GM23338 (cell line): ENCODE measurements at regions not wholly inside any gene's neighbourhood (a gene's known extent, or its start where the extent isn't known, plus 50 kb on each side); places are given as distances from the start of the nearest gene placed in this dataset.

Experiments used
- ATAC-seq: fragments of 200-7000 bp; cut with Tn5 transposase; 3 replicates; pipeline ENCODE4 v1.9.1; 2020
- DNase-seq: peaks from one replicate; pipeline ENCODE4 v3.0.0-alpha.2; 2015; ENCODE audit warnings: low spot score
- H2AFZ ChIP-seq: fragments of 200-600 bp; sonication (generic); 2 replicates; pipeline ENCODE4 v1.8.0; 2016; ENCODE audit warnings: antibody characterized with exemption, mild to moderate bottlenecking, moderate library complexity
- H3F3A ChIP-seq: fragments of 200-600 bp; sonication (generic); replicated peaks from 2 replicates; pipeline ENCODE4 v1.8.0; 2017; ENCODE audit warnings: antibody characterized with exemption, mixed run types, low read depth
- H3K27ac ChIP-seq: fragments of 200-600 bp; sonication (generic); 2 replicates; pipeline ENCODE4 v1.6.1; 2016; ENCODE audit warnings: low read depth
- H3K27me3 ChIP-seq: fragments of 200-600 bp; sonication (generic); 2 replicates; pipeline ENCODE4 v1.8.0; 2016; ENCODE audit warnings: mild to moderate bottlenecking, mixed run types, moderate library complexity; ENCODE audit not compliant: insufficient read depth
- H3K36me3 ChIP-seq: fragments of 200-600 bp; sonication (generic); 2 replicates; pipeline ENCODE4 v1.8.0; 2016; ENCODE audit warnings: mild to moderate bottlenecking; ENCODE audit not compliant: insufficient read depth
- H3K4me1 ChIP-seq: fragments of 200-600 bp; sonication (generic); 2 replicates; pipeline ENCODE4 v1.8.0; 2016; ENCODE audit warnings: mild to moderate bottlenecking, moderate library complexity; ENCODE audit not compliant: insufficient read depth
- H3K4me2 ChIP-seq: fragments of 200-600 bp; sonication (generic); 2 replicates; pipeline ENCODE4 v1.7.1; 2017; ENCODE audit warnings: mixed run types
- H3K4me3 ChIP-seq: fragments of 200-600 bp; sonication (generic); 2 replicates; pipeline ENCODE4 v1.6.1; 2016; ENCODE audit warnings: mixed run types
- H3K79me2 ChIP-seq: fragments of 200-600 bp; sonication (generic); replicated peaks from 2 replicates; pipeline ENCODE4 v1.8.0; 2017; ENCODE audit warnings: mild to moderate bottlenecking; ENCODE audit not compliant: insufficient read depth
- H3K9me2 ChIP-seq: fragments of 200-600 bp; sonication (generic); 2 replicates; pipeline ENCODE4 v1.8.0; 2017; ENCODE audit not compliant: insufficient read depth
- H4K20me1 ChIP-seq: fragments of 200-600 bp; sonication (generic); replicated peaks from 2 replicates; pipeline ENCODE4 v1.8.0; 2017; ENCODE audit warnings: mild to moderate bottlenecking; ENCODE audit not compliant: insufficient read depth
- H3K27ac Mint-ChIP-seq: 2 replicates; pipeline ENCODE4 v1.8.0; 2020; ENCODE audit warnings: inconsistent platforms, mild to moderate bottlenecking, moderate library complexity, mixed read lengths
- H3K27me3 Mint-ChIP-seq: 3 replicates; pipeline ENCODE4 v1.8.0; 2022; ENCODE audit warnings: low read depth, mild to moderate bottlenecking, moderate library complexity, mixed read lengths, inconsistent platforms; ENCODE audit not compliant: insufficient read depth, poor library complexity
- H3K36me3 Mint-ChIP-seq: 3 replicates; pipeline ENCODE4 v1.8.0; 2021; ENCODE audit warnings: low read depth, mild to moderate bottlenecking, inconsistent platforms, moderate library complexity, mixed read lengths
- H3K4me1 Mint-ChIP-seq: 3 replicates; pipeline ENCODE4 v1.8.0; 2020; ENCODE audit warnings: mild to moderate bottlenecking, inconsistent platforms, mixed read lengths
- H3K4me3 Mint-ChIP-seq: 3 replicates; pipeline ENCODE4 v1.8.0; 2021; ENCODE audit warnings: moderate library complexity, mild to moderate bottlenecking, inconsistent platforms, mixed read lengths
- H3K9me3 Mint-ChIP-seq: 3 replicates; pipeline ENCODE4 v1.8.0; 2020; ENCODE audit warnings: moderate library complexity, mild to moderate bottlenecking, inconsistent platforms, mixed read lengths
- CREB1 ChIP-seq: fragments of 250-450 bp; sonication (Bioruptor Pico); IDR thresholded peaks from 2 replicates; pipeline ENCODE4 v1.5.0; 2020; ENCODE audit warnings: low read depth, mild to moderate bottlenecking, moderate library complexity
- EZH2 ChIP-seq: fragments of 200-600 bp; sonication (generic); IDR thresholded peaks from one replicate; pipeline ENCODE4 v1.8.0; 2017; ENCODE audit warnings: antibody characterized with exemption, mild to moderate bottlenecking, low read depth; ENCODE audit not compliant: unreplicated experiment
- EZH2phosphoT487 ChIP-seq: fragments of 200-600 bp; sonication (generic); IDR thresholded peaks from one replicate; pipeline ENCODE4 v1.8.1; 2018; ENCODE audit warnings: antibody characterized with exemption; ENCODE audit not compliant: unreplicated experiment
- JUNB ChIP-seq: IDR thresholded peaks from one replicate; pipeline ENCODE4 v1.6.1; 2016; ENCODE audit warnings: antibody characterized with exemption; ENCODE audit not compliant: unreplicated experiment
- NANOG ChIP-seq: IDR thresholded peaks from 2 replicates; pipeline ENCODE4 v1.6.1; 2016; ENCODE audit warnings: antibody characterized with exemption, borderline replicate concordance
- POLR2AphosphoS5 ChIP-seq: IDR thresholded peaks from 2 replicates; pipeline ENCODE4 v1.6.1; 2016; ENCODE audit warnings: antibody characterized with exemption, low read depth
- STAT1 ChIP-seq: IDR thresholded peaks from one replicate; pipeline ENCODE4 v1.6.1; 2016; ENCODE audit warnings: antibody characterized with exemption; ENCODE audit not compliant: unreplicated experiment
- ZNF114 ChIP-seq: fragments of 250-450 bp; sonication (Bioruptor Pico); IDR thresholded peaks from 2 replicates; pipeline ENCODE4 v1.5.0; 2020; ENCODE audit warnings: mild to moderate bottlenecking, moderate library complexity
- ZNF331 ChIP-seq: fragments of 250-450 bp; sonication (Bioruptor Pico); IDR thresholded peaks from 2 replicates; pipeline ENCODE4 v1.5.0; 2020; ENCODE audit warnings: low read depth, mild to moderate bottlenecking, moderate library complexity
- TF ChIP-seq, protein P1 (sequence below): IDR thresholded peaks from 2 replicates; pipeline ENCODE4 v1.6.1; 2016; ENCODE audit warnings: antibody characterized with exemption
- TF ChIP-seq, protein P2 (sequence below): fragments of 250-450 bp; sonication (Bioruptor Pico); IDR thresholded peaks from 2 replicates; pipeline ENCODE4 v1.5.0; 2020; ENCODE audit warnings: mild to moderate bottlenecking, moderate library complexity
- TF ChIP-seq, protein P3 (sequence below), 2 experiments: fragments of 200-600 bp in 1 of 2; sonication (generic) in 1 of 2; conservative IDR thresholded peaks; 2 replicates each; pipeline versions ENCODE4 v1.5.1 to v1.6.1; 2016 to 2017; ENCODE audit warnings: antibody characterized with exemption in 2 of 2, low read depth in 2 of 2, mild to moderate bottlenecking in 2 of 2, moderate library complexity in 1 of 2
- TF ChIP-seq, protein P4 (sequence below): IDR thresholded peaks from one replicate; pipeline ENCODE4 v1.6.1; 2018; ENCODE audit warnings: antibody characterized with exemption; ENCODE audit not compliant: unreplicated experiment

DNA sequence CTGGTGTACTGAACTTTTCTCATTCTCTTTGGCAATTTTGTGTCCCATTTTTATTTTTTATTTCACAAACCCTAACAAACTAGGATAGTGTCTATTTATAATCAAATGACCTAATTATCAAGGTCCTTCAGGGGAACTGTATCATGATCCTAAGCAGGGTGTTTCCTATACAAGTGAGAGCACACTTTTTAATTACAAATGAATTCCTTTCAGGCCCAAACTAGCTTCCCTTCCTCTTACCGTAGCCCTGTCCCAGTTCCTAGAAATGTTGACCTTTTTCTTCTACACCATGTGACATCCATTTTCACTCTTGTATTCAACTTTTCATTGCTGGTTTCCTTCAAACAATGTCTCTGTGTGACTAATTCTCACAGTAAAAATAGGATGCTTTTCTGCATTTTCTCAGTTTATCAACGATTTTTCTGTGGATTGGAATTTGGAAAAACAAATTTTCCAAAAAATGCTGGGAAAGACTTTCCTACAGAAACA, 411.4 kb downstream of the CCDC91 start:
- Histone ChIP-seq H3K4me3 (no peak overlapping the region), H3K27me3 (no peaks in the 10 kb centered on the region), H3F3A (no peaks in the 10 kb centered on the region), H3K4me1 (peaks cover 9% of the 10 kb centered on the region; the same call in 1 of the 2 replicates), H3K79me2 (no peaks in the 10 kb centered on the region), H2AFZ (peak overlapping the region; percentile 64), H3K36me3 (no peaks in the 10 kb centered on the region), H3K4me2 (no peak overlapping the region), H3K9me2 (no peaks in the 10 kb centered on the region; the same call in none of the 2 replicates), H4K20me1 (no peaks in the 10 kb centered on the region), H3K27ac (no peak overlapping the region)
- Mint-ChIP-seq H3K9me3 (peaks cover 2% of the 10 kb centered on the region; the same call in 2 of the 3 replicates), H3K4me1 (peaks cover 6% of the 10 kb centered on the region; the same call in 2 of the 3 replicates), H3K36me3 (0 out of 3 replicates have a peak, but pooled peaks cover 2% of the 10 kb centered on the region), H3K4me3 (no peak overlapping the region), H3K27ac (no peak overlapping the region), H3K27me3 (no peaks in the 10 kb centered on the region)
- TF ChIP-seq CREB1 (CRISPR knock-in tag) (no peak), JUNB (no peak), POLR2AphosphoS5 (no peak), NANOG (no peak), EZH2 (no peak), STAT1 (no peak), ZNF331 (CRISPR knock-in tag) (no peak), EZH2phosphoT487 (no peak), ZNF114 (CRISPR knock-in tag) (no peak)
- TF ChIP-seq, protein P1, sequence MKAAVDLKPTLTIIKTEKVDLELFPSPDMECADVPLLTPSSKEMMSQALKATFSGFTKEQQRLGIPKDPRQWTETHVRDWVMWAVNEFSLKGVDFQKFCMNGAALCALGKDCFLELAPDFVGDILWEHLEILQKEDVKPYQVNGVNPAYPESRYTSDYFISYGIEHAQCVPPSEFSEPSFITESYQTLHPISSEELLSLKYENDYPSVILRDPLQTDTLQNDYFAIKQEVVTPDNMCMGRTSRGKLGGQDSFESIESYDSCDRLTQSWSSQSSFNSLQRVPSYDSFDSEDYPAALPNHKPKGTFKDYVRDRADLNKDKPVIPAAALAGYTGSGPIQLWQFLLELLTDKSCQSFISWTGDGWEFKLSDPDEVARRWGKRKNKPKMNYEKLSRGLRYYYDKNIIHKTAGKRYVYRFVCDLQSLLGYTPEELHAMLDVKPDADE: no peak
- TF ChIP-seq, protein P2, sequence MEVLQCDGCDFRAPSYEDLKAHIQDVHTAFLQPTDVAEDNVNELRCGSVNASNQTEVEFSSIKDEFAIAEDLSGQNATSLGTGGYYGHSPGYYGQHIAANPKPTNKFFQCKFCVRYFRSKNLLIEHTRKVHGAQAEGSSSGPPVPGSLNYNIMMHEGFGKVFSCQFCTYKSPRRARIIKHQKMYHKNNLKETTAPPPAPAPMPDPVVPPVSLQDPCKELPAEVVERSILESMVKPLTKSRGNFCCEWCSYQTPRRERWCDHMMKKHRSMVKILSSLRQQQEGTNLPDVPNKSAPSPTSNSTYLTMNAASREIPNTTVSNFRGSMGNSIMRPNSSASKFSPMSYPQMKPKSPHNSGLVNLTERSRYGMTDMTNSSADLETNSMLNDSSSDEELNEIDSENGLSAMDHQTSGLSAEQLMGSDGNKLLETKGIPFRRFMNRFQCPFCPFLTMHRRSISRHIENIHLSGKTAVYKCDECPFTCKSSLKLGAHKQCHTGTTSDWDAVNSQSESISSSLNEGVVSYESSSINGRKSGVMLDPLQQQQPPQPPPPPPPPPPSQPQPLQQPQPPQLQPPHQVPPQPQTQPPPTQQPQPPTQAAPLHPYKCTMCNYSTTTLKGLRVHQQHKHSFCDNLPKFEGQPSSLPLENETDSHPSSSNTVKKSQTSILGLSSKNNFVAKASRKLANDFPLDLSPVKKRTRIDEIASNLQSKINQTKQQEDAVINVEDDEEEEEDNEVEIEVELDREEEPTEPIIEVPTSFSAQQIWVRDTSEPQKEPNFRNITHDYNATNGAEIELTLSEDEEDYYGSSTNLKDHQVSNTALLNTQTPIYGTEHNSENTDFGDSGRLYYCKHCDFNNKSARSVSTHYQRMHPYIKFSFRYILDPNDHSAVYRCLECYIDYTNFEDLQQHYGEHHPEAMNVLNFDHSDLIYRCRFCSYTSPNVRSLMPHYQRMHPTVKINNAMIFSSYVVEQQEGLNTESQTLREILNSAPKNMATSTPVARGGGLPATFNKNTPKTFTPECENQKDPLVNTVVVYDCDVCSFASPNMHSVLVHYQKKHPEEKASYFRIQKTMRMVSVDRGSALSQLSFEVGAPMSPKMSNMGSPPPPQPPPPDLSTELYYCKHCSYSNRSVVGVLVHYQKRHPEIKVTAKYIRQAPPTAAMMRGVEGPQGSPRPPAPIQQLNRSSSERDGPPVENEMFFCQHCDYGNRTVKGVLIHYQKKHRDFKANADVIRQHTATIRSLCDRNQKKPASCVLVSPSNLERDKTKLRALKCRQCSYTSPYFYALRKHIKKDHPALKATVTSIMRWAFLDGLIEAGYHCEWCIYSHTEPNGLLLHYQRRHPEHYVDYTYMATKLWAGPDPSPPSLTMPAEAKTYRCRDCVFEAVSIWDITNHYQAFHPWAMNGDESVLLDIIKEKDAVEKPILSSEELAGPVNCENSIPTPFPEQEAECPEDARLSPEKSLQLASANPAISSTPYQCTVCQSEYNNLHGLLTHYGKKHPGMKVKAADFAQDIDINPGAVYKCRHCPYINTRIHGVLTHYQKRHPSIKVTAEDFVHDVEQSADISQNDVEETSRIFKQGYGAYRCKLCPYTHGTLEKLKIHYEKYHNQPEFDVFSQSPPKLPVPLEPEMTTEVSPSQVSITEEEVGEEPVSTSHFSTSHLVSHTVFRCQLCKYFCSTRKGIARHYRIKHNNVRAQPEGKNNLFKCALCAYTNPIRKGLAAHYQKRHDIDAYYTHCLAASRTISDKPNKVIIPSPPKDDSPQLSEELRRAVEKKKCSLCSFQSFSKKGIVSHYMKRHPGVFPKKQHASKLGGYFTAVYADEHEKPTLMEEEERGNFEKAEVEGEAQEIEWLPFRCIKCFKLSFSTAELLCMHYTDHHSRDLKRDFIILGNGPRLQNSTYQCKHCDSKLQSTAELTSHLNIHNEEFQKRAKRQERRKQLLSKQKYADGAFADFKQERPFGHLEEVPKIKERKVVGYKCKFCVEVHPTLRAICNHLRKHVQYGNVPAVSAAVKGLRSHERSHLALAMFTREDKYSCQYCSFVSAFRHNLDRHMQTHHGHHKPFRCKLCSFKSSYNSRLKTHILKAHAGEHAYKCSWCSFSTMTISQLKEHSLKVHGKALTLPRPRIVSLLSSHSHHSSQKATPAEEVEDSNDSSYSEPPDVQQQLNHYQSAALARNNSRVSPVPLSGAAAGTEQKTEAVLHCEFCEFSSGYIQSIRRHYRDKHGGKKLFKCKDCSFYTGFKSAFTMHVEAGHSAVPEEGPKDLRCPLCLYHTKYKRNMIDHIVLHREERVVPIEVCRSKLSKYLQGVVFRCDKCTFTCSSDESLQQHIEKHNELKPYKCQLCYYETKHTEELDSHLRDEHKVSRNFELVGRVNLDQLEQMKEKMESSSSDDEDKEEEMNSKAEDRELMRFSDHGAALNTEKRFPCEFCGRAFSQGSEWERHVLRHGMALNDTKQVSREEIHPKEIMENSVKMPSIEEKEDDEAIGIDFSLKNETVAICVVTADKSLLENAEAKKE (CRISPR knock-in tag): no peak
- TF ChIP-seq, protein P3, sequence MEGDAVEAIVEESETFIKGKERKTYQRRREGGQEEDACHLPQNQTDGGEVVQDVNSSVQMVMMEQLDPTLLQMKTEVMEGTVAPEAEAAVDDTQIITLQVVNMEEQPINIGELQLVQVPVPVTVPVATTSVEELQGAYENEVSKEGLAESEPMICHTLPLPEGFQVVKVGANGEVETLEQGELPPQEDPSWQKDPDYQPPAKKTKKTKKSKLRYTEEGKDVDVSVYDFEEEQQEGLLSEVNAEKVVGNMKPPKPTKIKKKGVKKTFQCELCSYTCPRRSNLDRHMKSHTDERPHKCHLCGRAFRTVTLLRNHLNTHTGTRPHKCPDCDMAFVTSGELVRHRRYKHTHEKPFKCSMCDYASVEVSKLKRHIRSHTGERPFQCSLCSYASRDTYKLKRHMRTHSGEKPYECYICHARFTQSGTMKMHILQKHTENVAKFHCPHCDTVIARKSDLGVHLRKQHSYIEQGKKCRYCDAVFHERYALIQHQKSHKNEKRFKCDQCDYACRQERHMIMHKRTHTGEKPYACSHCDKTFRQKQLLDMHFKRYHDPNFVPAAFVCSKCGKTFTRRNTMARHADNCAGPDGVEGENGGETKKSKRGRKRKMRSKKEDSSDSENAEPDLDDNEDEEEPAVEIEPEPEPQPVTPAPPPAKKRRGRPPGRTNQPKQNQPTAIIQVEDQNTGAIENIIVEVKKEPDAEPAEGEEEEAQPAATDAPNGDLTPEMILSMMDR (conservative IDR thresholded peaks at IDR 0.05; ENCODE audit: low read depth in 2 of 2): no peak
- TF ChIP-seq, protein P4, sequence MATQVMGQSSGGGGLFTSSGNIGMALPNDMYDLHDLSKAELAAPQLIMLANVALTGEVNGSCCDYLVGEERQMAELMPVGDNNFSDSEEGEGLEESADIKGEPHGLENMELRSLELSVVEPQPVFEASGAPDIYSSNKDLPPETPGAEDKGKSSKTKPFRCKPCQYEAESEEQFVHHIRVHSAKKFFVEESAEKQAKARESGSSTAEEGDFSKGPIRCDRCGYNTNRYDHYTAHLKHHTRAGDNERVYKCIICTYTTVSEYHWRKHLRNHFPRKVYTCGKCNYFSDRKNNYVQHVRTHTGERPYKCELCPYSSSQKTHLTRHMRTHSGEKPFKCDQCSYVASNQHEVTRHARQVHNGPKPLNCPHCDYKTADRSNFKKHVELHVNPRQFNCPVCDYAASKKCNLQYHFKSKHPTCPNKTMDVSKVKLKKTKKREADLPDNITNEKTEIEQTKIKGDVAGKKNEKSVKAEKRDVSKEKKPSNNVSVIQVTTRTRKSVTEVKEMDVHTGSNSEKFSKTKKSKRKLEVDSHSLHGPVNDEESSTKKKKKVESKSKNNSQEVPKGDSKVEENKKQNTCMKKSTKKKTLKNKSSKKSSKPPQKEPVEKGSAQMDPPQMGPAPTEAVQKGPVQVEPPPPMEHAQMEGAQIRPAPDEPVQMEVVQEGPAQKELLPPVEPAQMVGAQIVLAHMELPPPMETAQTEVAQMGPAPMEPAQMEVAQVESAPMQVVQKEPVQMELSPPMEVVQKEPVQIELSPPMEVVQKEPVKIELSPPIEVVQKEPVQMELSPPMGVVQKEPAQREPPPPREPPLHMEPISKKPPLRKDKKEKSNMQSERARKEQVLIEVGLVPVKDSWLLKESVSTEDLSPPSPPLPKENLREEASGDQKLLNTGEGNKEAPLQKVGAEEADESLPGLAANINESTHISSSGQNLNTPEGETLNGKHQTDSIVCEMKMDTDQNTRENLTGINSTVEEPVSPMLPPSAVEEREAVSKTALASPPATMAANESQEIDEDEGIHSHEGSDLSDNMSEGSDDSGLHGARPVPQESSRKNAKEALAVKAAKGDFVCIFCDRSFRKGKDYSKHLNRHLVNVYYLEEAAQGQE: no peak
- DNase-seq: no peak
- no peak for ATAC-seq
